GM12865 (cell line): ENCODE measurements at regions not wholly inside any gene's neighbourhood (a gene's known extent, or its start where the extent isn't known, plus 50 kb on each side); places are given as distances from the start of the nearest gene placed in this dataset.

Experiments
- DNase-seq: peaks from one replicate; pipeline ENCODE4 v3.0.0; 2010; ENCODE audit warnings: low read depth
- H3K4me3 ChIP-seq: 2 replicates; pipeline ENCODE4 v1.5.1; 2011; ENCODE audit warnings: mild to moderate bottlenecking, low read depth, low read length, control low read depth
- TF ChIP-seq, protein P1 (sequence below): IDR thresholded peaks from 2 replicates; pipeline ENCODE4 v1.5.1; 2011; ENCODE audit warnings: low read length, control low read depth, low read depth, inconsistent platforms; ENCODE audit not compliant: insufficient read depth; ENCODE audit errors: missing control alignments

DNA sequence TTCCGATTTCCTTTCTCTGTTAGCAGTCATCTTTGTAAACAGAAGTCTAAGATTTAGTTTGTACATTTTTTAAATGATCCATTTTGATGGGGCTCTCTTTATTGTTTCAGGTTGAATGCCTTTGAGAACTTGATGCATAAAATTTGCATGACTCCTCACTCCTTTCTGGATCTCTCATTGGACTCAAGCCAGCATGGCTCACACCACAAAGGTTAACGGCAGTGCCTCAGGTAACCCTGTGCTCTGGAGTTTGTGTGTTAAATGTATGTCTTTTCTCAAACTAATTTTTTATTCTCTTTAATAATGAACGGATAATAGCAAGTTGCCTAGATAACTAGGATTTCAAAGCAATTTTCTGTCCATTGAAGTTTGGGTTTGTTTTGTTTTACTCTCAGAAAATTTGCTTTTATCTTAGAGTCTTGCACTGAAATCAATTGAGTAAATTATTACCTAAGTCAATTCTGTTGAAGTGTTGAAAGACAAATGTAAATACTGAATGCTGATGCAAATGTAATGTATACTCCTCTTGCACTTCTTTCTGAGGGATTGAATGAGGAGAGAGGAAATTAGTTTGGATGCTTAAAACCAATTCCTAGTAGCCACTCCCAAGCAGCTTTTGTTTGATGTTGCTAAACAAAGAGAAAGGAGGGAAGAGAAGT lies 164.6 kb upstream of the DMRT1 start:
- H3K4me3 ChIP-seq: no peak overlapping the region
- TF ChIP-seq, protein P1, sequence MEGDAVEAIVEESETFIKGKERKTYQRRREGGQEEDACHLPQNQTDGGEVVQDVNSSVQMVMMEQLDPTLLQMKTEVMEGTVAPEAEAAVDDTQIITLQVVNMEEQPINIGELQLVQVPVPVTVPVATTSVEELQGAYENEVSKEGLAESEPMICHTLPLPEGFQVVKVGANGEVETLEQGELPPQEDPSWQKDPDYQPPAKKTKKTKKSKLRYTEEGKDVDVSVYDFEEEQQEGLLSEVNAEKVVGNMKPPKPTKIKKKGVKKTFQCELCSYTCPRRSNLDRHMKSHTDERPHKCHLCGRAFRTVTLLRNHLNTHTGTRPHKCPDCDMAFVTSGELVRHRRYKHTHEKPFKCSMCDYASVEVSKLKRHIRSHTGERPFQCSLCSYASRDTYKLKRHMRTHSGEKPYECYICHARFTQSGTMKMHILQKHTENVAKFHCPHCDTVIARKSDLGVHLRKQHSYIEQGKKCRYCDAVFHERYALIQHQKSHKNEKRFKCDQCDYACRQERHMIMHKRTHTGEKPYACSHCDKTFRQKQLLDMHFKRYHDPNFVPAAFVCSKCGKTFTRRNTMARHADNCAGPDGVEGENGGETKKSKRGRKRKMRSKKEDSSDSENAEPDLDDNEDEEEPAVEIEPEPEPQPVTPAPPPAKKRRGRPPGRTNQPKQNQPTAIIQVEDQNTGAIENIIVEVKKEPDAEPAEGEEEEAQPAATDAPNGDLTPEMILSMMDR: no peak
- no peak for DNase-seq

DNA sequence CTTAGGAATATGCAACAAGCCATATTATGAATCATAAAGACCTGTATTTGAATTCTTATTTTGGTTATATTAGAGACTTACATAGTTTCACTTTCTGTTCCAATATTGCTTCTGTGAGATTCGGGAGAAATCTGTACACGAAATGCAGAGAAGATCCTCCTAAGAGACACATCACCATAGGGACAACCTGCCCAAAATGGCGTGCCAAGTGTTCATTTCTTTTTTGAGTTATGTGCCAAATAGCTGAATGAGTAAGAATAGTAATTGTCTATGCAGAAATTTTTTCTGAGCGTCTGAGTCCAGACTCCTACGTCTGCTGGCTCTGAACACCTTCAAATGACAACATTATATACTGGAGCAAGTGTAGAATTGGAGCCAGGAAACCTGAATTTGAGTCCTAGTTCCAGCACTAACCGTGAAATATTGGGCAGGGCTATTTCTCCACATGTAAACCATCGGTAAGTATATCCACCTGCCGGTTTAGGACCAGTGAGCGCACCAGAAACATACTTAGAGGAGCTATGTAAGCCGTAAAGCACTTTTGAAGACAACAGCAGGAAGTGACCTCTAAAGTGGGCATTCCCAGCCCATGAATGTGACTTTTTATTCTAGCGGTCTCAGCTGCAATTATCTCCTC lies 163.9 kb upstream of the DMRT1 start:
- TF ChIP-seq, protein P1: no peak
- H3K4me3 ChIP-seq: peak overlapping the region; percentile 18
- no peak for DNase-seq

DNA sequence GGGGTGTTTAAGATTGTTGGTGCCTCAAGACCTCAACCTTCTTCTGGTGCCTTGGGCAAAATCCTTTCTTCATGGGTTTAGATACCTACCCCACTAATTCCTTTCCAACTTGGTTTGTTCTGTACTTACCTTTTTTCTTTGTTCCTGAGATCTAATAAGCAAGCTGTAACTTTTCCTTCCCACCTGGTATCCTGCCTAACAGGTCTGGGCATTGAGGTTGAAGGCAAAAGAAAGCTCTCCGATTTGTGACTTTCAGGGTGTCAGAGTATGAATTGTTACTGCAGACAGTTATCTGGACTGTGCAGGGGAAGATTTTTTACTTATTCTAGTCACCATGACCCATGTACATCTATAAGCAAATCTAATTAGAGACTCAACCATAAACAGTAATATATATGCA lies 162.6 kb upstream of the DMRT1 start:
- no peak for DNase-seq
- TF ChIP-seq, protein P1: no peak

DNA sequence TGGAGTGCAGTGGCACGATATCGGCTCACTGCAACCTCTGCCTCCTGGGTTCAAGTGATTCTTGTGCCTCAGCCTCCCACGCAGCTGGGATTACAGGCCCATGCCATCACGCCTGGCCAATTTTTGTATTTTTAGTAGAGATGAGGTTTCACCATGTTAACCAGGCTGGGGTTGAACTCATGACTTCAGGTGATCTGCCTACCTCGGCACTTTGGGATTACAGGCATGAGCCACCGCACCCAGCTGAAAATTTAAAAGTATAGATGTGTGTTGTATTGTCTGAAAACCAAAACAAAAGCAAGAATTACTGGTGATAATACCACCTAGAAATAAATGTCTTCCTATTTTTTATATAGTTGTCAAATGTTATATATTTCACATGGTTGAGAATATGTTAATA lies 162.0 kb upstream of the DMRT1 start:
- TF ChIP-seq, protein P1: no peak
- DNase-seq: no peak
- H3K4me3 ChIP-seq: no peak overlapping the region

More for the DNA sequence above, 162.6 kb upstream of the DMRT1 start:
- H3K4me3 ChIP-seq: no peak overlapping the region

DNA sequence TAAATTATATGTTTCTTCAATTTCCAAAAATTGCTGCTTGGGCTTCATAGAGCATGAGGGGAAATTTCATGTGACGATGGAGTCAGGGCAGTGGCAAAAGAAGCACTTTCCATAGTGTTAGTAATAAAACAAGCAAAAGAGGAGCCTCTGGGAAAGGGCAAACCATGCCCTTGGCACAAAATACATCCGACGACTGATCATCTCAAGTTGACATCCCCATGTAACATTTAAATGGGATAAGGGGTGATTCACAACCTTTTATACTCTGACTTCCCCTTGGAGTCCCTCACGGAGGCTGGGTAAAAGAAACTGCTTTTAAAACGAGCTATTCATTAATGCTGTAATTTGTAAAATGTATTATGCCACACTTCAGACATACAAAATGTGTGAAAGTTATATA lies 161.4 kb upstream of the DMRT1 start:
- TF ChIP-seq, protein P1: no peak
- no peak for DNase-seq

DNA sequence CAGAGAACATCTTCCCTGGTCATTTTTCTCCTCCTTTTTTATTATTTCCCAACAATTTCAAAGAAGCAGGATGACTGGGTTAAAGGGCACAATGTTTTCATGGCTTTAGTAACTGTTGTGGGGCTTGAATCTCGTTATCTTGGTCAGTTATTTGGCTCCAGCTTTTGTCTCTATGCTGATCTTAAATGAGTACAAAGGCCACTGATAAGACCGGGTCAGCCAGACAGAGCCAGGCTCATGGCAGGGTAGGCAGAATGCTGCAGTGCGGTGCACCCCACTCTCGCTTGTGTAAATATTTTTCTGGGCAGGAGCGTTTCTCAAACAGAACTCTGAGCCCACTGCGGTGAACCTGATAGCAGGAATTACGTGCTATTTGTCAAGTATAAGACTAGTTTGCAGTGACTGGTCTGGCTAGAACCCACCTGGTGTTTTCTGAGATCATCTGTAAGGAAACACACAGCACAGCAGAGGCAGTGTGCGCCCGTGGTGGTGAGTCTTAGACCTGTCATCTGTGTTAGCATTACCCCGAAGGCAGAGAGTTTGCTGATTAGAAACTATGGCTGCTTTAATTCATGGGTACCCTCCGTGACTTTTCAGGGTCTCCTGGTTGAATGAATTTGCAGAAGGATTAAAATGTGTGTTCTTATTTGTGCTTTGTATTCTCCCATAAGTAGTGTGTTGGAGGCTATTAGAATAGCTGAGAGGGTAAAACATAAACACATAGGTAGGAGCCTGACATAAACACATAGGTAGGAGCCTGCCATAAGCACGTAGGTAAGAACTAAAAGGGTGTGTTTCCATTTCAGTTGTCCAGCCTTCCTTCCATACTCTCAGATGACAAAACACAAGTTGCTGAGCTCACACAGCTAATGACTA lies 158.6 kb upstream of the DMRT1 start:
- TF ChIP-seq, protein P1: no peak
- DNase-seq: no peak

More for the DNA sequence above, 161.4 kb upstream of the DMRT1 start:
- H3K4me3 ChIP-seq: no peak overlapping the region

More for the DNA sequence above, 158.6 kb upstream of the DMRT1 start:
- no peak overlapping the region for H3K4me3 ChIP-seq
